G401 (cell line): ENCODE measurements at regions not wholly inside any gene's neighbourhood (a gene's known extent, or its start where the extent isn't known, plus 50 kb on each side); places are given as distances from the start of the nearest gene placed in this dataset.
"Not testable (repeated sequence)": the region's sequence is repeated elsewhere in the genome, so short reads cannot be mapped to it uniquely, and the experiment has no call there.

Experiments used
- DNase-seq: peaks from one replicate; pipeline ENCODE4 v3.0.0-alpha.2; 2015; ENCODE audit warnings: low spot score
- in situ Hi-C: cut with HindIII; loops from 2 replicates; pipeline ENCODE4 v1.10.0; 2016; ENCODE audit warnings: low sequenced_read_pairs, mixed read lengths

- in situ Hi-C loops: no loop called here
- no peak for DNase-seq
Observed at GRCh38 chr10:131363416-131363815, 51.9 kb upstream of the TCERG1L start.

- DNase-seq: no peak
- in situ Hi-C loops: no loop called here
Observed at GRCh38 chr10:131371571-131371970, 60.0 kb upstream of the TCERG1L start.

- in situ Hi-C loops: no loop called here
- no peak for DNase-seq
Observed at GRCh38 chr10:131381576-131381975, 70.1 kb upstream of the TCERG1L start.

DNA sequence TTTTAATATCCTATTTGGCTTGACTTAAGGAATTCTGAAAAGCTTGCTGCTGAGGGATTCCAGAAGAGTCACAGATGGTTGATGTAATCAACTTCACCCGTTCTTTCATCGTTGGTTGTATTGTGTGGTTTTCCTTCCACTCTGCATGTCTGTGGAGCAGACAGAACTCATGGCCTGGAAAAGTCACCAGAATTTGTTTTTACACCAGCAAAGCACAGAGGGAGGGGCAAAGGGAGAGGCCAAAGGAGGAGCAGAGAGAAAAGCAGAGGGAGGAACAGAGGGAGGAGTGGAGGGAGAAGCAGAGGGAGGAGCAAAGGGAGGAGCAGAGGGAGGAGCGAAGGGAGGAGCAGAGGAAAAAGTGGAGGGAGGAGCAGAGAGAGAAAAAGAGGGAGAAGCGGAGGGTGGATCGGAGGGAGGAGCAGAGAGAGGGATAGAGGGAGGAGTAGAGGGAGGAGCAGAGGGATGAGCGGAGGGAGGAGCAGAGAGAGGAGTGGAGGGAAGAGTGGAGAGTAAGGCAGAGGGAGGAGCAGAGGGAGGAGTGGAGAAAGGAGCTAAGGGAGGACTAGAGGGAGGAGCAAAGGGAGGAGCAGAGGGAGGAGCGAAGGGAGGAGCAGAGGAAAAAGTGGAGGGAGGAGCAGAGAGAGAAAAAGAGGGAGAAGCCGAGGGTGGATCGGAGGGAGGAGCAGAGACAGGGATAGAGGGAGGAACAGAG, 73.8 kb upstream of the TCERG1L start:
- in situ Hi-C loops: not testable (repeated sequence)

GRCh38 chr10:131387018-131387529, 75.6 kb upstream of the TCERG1L start:
- no peak for DNase-seq
- in situ Hi-C loops: no loop called here

More for the DNA sequence above, 73.8 kb upstream of the TCERG1L start:
- not testable (repeated sequence) for DNase-seq

- in situ Hi-C loops: no loop called here
- DNase-seq: no peak
Observed at GRCh38 chr10:131391936-131392335, 80.4 kb upstream of the TCERG1L start.

- DNase-seq: peak; percentile 1
- in situ Hi-C loops: no loop called here
Observed at GRCh38 chr10:131396121-131397050, 84.9 kb upstream of the TCERG1L start.

- in situ Hi-C loops: no loop called here
- DNase-seq: no peak
Observed at GRCh38 chr10:131398166-131398565, 86.6 kb upstream of the TCERG1L start.

DNA sequence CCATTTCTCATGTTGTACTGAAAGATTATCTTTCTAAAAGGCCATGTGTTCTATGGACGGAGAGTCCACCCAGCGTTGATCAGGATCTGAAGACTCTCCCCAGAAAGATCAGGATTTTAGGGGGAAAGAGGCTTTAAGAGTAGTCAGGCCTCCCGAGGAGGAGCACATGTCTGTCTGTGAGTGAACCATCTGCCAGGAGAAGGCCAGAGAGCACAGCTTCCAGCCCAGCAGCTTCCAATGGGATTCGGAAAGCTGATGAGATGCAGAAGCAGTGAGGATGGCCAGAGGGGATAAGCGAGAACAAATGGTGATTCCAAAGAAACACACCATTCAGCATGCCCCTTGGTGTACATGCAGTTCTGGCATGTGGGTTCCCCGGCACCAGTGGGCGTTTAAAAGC, 88.5 kb upstream of the TCERG1L start:
- in situ Hi-C loops: no loop called here
- DNase-seq: no peak

GRCh38 chr10:131400513-131400912, 89.0 kb upstream of the TCERG1L start:
- in situ Hi-C loops: no loop called here

DNA sequence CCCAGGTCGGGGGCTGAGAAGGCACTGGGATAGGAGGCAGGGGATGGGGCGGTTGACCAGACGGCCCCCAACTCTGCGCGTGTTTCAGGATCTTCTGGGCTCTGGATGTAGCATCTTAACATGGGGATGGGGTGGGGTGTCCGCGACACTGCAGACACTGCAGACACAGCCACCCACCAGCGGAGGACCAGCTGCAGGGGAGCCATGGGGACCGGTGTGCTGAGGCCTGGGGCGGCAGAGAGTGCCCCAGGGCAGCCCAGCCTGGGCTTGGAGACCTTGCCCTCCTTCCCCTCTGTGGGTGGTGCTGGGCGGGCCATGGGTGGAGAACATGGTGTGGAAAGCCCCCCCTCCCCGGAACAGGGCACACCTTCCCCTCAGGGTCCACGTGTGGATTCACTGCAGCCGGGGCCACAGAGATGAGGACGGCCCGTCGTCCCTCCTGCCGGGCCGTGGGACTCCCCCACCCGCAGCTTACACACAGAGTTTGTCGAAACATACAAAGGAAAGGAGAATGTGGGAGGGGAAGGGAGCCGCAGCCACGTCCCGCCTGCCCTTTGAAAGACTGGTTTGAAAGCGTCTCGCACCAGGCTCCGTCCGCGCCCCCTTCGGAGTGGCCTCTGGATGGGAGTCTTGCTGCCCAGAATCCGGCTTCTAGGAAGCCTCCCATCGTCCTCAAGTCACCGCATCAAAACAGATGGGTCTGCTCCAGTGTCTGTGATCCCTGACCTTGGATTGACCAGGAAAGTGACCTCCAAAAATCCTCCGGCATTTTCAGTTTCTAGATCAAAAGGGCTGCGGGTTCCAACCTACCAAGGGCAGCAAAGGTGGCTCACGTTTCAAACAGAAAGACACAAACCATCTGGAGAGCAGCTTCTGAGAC, 91.5 kb upstream of the TCERG1L start:
- in situ Hi-C loops: no loop called here
- no peak for DNase-seq

More at GRCh38 chr10:131400513-131400912, 89.0 kb upstream of the TCERG1L start:
- no peak for DNase-seq

DNA sequence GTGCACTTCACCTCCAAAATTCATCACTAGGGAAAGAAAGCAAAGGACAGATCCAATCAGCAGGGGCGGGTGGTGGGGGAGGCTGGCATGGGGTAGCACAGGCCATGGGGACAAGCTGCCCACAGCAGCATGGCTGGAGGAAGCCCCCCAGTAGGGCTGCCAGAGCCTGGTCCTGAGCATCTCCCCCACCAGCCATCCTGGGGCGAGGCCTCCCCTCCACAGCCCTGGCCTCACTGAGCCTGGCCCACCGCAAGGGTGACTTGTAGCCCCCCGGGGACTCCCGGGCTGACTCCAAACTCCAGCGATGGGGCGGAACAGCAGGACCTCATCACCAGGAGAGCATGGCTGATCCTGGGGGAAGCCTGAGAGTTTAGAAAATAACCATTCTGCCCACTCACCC, 92.4 kb upstream of the TCERG1L start:
- no peak for DNase-seq
- in situ Hi-C loops: no loop called here

- DNase-seq: no peak
- in situ Hi-C loops: no loop called here
Observed at GRCh38 chr10:131404886-131405285, 93.4 kb upstream of the TCERG1L start.

DNA sequence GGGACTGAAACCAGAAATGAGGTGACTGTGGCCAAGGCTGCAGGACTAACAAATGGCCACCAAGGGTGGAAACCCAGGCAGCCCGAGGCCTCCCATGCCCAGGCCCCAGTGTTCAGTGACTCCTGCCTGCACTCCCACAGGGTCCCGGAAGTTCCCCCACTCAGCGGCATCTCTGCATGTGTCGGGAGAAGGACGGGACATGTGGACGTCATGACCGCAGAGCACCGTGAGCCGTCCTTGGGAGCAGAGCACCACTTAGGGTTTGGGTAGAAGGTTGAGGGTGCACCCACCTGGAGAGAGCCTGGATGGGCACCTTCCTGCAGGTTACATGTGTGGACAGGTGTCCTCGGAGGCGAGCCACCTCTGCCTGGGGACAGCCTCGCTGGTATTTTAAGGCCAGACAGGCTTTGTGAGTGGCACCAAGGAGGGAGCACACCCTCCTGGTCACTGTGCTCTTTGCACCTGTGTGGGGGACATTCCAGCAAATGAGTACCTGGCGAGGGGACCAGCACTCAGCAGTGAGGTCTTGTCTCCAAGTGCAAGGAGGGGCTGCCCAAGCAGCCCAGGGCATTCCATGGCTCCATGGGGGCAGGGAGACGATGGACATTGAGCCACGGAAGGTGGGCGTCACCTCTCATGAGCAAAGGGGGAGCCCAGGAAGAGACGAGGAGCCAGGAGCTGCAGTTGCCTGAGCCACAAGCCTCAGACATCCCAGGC, 95.3 kb upstream of the TCERG1L start:
- in situ Hi-C loops: no loop called here
- DNase-seq: no peak

DNA sequence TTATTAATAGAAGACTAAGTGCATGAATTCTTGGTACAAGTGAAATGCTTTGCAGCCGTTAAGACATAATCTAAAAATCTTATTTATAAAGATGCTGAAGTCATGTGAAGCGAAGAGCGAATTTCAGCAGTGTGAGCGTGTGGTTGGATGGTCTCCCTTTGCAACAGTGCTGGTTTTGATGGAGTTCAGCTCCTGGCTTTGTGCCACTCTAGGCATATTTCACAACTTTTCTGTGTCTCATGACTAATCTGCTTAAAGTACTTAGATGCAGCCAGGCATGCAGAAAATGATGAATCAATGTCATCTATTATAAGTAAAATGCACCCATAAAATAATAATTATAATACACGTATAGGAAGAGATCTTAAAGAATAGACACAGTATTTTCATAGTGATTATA, 107.2 kb upstream of the TCERG1L start:
- no peak for DNase-seq
- in situ Hi-C loops: no loop called here

DNA sequence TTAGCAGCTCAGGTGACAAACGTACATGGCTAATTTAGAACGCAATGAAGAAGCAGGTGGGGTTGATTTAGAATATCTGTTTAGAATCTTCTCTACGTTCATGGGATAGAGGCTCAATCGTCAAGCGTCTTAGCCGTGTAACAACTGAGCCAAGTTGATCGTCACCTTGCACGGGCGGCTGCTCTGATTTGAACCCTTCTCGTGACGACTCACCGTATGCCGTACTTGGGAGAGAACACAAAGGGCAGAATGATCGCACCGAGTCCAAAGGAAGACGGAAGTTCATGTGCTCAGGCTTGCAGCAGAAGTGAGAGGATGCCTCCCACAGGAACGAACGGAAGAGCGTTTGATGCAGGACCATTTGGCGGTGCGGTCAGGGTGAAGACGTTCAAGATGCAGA, 108.3 kb upstream of the TCERG1L start:
- DNase-seq: no peak
- in situ Hi-C loops: no loop called here

- no peak for DNase-seq
- in situ Hi-C loops: no loop called here
Observed at GRCh38 chr10:131420867-131421266, 109.3 kb upstream of the TCERG1L start.

- no peak for DNase-seq
- in situ Hi-C loops: no loop called here
Observed at GRCh38 chr10:131421381-131421780, 109.9 kb upstream of the TCERG1L start.

- no peak for DNase-seq
- in situ Hi-C loops: no loop called here
Observed at GRCh38 chr10:131422731-131423130, 111.2 kb upstream of the TCERG1L start.
